Ovary (tissue), 3 donors: ENCODE measurements at regions not wholly inside any gene's neighbourhood (a gene's known extent, or its start where the extent isn't known, plus 50 kb on each side); places are given as distances from the start of the nearest gene placed in this dataset.

Experiments
- CTCF ChIP-seq, 3 donors: fragments of 450-650 bp in 2 of 3; fragments of 200-600 bp in 1 of 3; IDR thresholded peaks; one replicate each; pipeline versions ENCODE4 v1.5.1 to v1.8.0; 2016 to 2022; ENCODE audit warnings: antibody characterized with exemption in 3 of 3, mild to moderate bottlenecking in 1 of 3
- EP300 ChIP-seq: sonication (generic); formaldehyde crosslinking; IDR thresholded peaks from one replicate; pipeline ENCODE4 v1.6.1; 2017; ENCODE audit warnings: antibody characterized with exemption
- donor health status: DM: no; HTN: no; CAD: no.

DNA sequence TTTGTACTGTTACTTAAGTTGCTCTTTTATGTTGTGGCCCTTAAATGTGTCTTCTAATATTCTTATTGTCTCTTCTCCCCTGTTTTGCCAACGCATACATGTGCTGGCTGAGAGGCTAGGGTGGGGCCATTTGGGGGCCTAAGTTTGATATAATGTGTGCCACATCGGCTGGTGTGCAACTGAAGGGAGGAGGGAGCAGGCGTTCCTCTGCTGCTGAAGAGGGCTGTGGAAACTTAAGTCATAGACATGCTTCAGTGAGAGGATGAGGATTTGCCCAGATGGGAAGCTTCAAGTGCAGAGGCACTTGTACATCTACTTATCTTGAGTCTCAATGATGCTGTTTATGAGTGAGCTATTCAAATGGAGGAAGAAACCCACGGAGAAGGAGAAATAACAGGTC is 630.6 kb downstream of the LMO4 start:
- no peak for TF ChIP-seq CTCF (IDR thresholded peaks at IDR 0.05)
- TF ChIP-seq EP300: no peak
